ENCODE measurements at regions not wholly inside any gene's neighbourhood (a gene's known extent, or its start where the extent isn't known, plus 50 kb on each side); places are given as distances from the start of the nearest gene placed in this dataset.
"Not testable (repeated sequence)": the region's sequence is repeated elsewhere in the genome, so short reads cannot be mapped to it uniquely, and the experiment has no call there.

DNA sequence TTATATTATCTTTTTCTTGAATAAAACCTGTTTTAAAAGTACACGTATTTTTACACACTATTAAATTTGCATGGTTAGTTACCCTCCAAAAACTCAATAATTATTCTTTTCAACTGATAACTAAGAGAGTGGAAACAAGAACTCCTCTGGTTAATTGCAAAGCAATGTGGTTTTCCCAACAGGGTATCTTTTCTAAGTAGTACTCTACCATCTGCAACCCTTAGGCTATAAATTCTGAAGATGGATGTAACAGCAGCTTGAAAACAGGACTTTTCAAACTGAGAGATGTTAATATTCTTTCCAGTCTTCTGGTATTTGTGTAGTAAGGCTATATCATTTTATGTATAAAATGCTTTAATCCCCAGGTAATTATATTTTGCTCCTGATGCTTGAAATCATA, 916.1 kb upstream of the POT1 start:
- no peak for DNase-seq (ENCODE audit: low spot score)

DNA sequence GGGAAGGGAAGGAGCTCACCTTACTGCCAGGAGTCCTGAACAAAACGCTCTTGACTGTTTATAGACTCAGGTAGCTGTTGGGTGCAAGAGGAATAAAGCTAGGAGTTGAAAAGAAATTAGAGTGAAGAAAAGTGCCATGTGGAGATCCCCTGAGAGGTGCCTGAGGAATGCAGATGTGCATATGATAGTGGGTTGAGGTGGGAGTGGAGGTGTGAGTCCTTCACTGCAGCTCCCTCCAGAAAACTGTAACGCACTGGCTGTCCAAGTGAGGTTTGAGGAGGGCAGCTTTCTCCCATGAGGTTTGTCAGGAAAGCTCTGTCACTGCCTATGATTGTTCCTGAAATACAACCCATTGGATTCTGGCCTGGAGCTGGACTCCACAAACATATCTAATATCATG, 904.8 kb upstream of the POT1 start:
- no peak for DNase-seq (ENCODE audit: low spot score)

- DNase-seq (ENCODE audit: low spot score), result no peak
Observed at GRCh38 chr7:125833839-125834238, 904.2 kb upstream of the POT1 start.

GRCh38 chr7:125830743-125831142, 901.1 kb upstream of the POT1 start:
- DNase-seq (ENCODE audit: low spot score), result no peak

DNA sequence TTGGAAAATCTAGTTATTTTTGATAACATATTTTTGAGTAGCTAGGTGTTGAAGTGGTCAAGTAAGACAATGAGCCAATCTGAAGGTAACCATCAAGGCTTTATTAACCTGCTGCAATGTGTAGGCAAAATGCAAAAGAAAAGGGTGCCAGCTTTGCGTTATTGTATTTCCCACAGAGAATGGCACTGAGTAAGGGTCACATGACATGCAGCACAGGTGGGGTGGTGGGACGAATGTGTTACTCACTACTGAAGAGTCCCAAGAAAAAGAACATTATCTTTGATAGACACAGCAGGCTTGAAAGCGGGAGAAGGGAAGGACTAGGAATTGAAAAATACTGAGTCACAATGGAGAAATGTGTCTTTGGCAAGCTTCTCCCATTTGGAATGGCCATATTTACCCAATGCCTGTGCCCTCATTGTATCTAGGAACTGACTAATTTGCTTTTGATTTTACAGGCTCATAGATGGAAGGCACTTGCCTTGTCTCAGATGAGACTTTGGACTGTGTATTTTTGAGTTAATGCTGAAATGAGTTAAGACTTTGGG, 898.6 kb upstream of the POT1 start:
- no peak for DNase-seq (ENCODE audit: low spot score)

GRCh38 chr7:125823538-125823937, 893.9 kb upstream of the POT1 start:
- no peak for DNase-seq (ENCODE audit: low spot score)

DNA sequence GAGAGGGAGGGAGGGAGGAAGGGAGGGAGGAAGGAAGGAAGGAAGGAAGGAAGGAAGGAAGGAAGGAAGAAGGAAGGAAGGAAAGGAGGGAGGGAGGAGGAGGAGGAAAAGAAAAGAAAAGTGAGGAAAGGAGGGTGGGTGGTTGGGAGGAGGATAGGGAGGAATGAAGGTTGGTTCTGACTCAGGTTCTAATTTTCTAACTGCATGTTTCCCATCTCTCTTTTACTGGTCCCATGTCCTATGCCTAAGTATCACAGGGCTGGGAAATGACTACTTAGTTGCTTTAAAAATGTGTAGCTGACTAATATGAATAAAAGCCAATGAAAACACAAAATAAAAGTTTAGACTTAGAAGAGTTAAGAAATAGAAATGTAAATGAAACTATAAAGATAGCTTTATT, 890.9 kb upstream of the POT1 start:
- DNase-seq (ENCODE audit: low spot score), result no peak

GRCh38 chr7:125814100-125814499, 884.5 kb upstream of the POT1 start:
- no peak for DNase-seq (ENCODE audit: low spot score)

- DNase-seq (ENCODE audit: low spot score), result not testable (repeated sequence)
Observed at GRCh38 chr7:125806491-125806890, 876.9 kb upstream of the POT1 start.

DNA sequence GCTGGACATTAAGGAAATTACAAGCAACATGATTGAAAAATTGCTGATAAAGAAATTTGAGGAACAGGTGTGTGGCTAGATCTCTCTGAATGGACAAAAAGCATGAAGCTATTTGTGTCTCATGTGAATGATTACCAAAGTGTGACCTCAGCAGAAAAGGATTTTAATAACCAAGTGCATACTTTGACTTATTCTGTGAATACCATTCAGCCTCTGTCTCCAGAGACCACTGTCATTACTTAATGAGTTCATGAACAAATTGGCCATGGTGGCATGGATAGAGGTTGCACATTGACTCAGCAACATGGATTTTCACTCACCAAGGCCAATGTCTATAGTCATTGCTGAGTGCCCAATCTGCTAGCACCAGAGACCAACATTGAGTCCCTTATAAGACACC, 874.6 kb upstream of the POT1 start:
- DNase-seq (ENCODE audit: low spot score), result no peak

DNA sequence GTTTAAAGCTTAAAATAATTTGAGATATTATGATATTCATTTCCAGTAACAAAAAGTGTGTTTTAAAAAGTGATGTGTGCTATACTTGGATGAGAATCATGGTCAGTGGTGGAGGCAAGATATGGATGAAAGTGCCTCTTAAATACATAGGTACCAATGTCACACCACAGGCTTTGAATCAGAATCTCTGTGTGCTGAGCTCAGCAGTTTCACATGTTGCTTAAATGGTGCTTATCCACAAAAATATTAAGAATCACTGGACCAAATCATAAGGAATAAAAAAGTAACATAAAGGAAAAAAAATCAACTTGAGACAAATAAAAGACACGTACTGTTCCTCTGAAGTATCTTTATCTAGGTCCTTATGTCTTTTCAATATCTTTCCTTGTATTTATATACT, 850.5 kb upstream of the POT1 start:
- no peak for DNase-seq (ENCODE audit: low spot score)

- no peak for DNase-seq (ENCODE audit: low spot score)
Observed at GRCh38 chr7:125775317-125775716, 845.7 kb upstream of the POT1 start.

GRCh38 chr7:125773113-125773785, 843.6 kb upstream of the POT1 start:
- no peak for DNase-seq (ENCODE audit: low spot score)

DNA sequence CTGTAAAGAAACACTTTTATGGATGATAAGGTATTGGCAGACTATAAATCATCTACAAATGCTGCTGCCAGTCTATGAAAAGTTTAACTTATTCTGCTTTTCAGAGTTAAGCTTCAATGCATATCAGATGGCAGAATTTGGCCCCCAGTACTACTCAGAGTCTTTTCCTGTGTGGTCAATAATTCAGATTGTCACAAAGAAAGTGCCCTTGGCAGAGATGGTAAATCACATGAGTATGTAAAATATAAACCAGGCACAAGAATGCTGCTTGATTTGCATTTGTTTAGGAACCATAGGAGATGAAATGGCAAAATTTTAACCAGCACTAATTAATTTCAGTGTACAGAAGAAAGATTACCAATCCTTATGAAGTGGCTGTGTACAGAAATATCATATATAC, 818.3 kb upstream of the POT1 start:
- DNase-seq (ENCODE audit: low spot score), result no peak

DNA sequence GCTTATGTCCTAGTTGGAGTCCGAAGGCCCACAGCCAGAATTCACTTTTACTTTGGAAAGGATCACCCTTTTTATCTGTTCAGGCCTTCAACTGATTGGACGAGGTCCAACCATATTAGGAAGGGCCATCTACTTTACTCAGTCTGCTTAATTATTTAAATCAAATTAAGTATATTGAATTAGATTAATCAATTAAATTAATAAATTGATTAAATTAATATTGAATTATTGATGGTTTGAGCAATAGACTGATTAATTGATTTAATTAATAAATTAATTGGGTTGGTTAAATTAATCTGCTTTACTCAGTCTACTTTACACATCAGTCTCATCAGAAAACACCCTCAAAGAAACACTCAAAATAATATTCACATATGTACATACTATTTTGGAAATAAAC, 816.9 kb upstream of the POT1 start:
- no peak for DNase-seq (ENCODE audit: low spot score)

DNA sequence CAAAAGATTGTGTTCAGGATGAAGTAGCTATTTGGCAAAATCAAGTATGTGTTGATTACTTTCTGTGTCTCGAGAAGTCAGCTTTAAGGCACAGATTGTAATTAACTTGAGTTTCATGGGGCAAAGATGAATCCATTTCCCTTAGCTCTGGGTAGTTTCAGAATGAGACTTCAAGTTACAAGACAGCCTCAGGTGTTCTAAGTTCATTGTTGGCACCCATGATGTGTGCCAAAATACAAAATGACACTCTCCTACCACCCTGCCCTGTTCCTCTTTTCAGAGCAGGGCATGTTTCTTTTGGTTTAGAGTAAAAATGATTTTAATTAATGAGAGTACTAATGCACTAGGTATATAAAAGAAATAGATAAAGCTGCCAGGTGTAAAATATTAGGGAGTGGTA, 797.6 kb upstream of the POT1 start:
- no peak for DNase-seq (ENCODE audit: low spot score)

- DNase-seq (ENCODE audit: low spot score), result no peak
Observed at GRCh38 chr7:125695626-125696025, 766.0 kb upstream of the POT1 start.

DNA sequence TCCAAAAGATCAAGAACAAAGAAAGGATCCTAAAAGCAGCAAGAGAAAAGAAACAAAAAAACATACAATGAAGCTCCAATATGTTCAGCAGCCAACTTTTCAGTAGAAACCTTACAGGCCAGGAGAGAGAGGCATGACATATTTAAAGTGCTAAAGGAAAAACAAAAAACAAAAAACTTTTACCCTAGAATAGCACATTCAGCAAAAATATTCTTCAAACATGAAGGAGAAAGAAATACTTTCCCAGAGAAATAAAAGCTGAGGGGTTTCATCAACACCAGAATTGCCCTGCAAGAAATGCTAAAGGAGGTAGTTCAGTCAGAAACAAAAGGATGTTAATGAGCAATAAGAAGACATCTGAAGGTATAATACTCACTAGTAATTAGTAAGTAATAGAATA, 753.5 kb upstream of the POT1 start:
- no peak for DNase-seq (ENCODE audit: low spot score)

GRCh38 chr7:125681508-125681907, 751.9 kb upstream of the POT1 start:
- DNase-seq (ENCODE audit: low spot score), result no peak

- no peak for DNase-seq (ENCODE audit: low spot score)
Observed at GRCh38 chr7:125678771-125679170, 749.1 kb upstream of the POT1 start.

DNA sequence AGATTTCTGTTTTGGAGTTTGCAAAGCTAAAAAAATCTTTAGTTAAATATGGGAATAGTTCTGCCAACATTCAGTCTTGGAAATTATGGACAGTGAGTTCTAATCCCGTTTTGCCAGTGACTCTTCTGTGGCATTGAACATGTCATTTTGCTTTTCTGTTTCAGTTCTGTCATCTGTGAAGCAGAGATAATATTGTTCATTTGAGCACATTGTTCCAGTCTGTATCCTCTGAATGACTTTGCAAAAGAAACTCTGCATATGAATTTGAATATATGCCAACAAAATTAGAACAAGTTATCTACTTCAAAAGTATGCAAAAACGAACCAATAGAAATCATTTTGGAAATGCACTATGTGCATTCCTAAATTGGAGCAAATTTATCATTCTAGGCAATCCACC, 746.0 kb upstream of the POT1 start:
- no peak for DNase-seq (ENCODE audit: low spot score)

DNA sequence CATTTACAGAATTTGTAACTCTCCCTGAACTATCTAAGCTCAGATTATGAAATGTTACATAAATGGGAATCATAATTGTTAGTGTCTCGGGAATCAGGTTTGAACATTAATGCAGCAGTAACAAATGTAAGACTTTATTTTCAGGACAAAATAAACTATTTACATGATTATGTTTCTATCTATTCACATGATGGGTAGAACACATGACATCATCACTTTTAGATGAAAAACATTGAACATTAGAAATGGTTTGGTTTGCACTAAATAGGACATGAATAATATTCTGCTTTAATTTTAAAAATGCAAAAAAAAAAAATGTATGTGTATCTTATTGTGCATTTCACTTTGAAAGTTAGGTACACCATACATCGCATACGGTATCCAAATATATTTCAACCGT, 745.5 kb upstream of the POT1 start:
- no peak for DNase-seq (ENCODE audit: low spot score)

- DNase-seq (ENCODE audit: low spot score), result peak; percentile 22
Observed at GRCh38 chr7:125670926-125671572, 741.4 kb upstream of the POT1 start.

Measured in SW480 (cell line).